22Rv1 (cell line): ENCODE measurements at regions not wholly inside any gene's neighbourhood (a gene's known extent, or its start where the extent isn't known, plus 50 kb on each side); places are given as distances from the start of the nearest gene placed in this dataset.

Source experiments
- H3K27ac ChIP-seq: fragments of 450-650 bp; 2 replicates; pipeline ENCODE4 v1.5.1; 2017
- ZFX ChIP-seq: fragments of 450-650 bp; IDR thresholded peaks from 2 replicates; pipeline ENCODE4 v1.6.1; 2017; ENCODE audit warnings: antibody characterized with exemption, borderline replicate concordance
- TF ChIP-seq, protein P1 (sequence below): fragments of 450-650 bp; IDR thresholded peaks from 2 replicates; pipeline ENCODE4 v1.5.1; 2017; ENCODE audit warnings: mild to moderate bottlenecking

DNA sequence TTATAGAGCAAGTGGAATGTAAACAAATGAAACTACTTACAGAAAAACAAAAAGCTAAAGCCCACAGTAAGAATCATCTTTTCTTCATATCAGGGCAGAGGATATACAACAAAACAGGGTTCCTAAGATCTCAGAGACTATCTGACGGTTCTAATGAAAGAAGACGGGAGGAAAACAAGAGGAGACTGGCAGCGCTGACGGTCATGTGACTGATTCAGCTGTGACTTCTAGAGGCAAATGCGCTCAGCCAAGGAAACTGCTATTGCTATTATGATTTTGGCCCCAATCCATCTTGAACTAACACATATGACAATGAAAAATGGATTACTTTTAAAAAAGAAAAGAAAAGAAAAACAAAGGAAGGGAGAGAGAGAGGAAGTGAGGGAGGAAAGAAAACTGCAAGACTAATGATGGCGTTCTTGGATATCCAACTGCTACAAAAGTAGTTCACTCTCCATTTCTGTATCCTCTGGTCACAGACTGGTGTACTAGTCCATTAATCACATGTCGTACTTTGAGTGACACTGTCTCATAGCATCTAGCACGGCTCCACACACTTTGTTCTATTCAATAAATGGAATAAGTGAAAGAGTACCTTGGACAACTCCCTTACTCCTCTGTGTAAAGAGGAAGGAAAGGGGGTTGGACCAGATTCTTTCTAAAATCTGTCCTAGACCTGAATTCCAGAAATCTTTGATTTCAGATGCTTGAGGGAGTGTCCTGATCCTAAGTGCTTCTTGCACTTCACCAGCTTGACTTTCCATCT, 119.3 kb downstream of the DAD1 start:
- H3K27ac ChIP-seq = no peak overlapping the region
- TF ChIP-seq ZFX = no peak
- TF ChIP-seq, protein P1, sequence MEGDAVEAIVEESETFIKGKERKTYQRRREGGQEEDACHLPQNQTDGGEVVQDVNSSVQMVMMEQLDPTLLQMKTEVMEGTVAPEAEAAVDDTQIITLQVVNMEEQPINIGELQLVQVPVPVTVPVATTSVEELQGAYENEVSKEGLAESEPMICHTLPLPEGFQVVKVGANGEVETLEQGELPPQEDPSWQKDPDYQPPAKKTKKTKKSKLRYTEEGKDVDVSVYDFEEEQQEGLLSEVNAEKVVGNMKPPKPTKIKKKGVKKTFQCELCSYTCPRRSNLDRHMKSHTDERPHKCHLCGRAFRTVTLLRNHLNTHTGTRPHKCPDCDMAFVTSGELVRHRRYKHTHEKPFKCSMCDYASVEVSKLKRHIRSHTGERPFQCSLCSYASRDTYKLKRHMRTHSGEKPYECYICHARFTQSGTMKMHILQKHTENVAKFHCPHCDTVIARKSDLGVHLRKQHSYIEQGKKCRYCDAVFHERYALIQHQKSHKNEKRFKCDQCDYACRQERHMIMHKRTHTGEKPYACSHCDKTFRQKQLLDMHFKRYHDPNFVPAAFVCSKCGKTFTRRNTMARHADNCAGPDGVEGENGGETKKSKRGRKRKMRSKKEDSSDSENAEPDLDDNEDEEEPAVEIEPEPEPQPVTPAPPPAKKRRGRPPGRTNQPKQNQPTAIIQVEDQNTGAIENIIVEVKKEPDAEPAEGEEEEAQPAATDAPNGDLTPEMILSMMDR = no peak

DNA sequence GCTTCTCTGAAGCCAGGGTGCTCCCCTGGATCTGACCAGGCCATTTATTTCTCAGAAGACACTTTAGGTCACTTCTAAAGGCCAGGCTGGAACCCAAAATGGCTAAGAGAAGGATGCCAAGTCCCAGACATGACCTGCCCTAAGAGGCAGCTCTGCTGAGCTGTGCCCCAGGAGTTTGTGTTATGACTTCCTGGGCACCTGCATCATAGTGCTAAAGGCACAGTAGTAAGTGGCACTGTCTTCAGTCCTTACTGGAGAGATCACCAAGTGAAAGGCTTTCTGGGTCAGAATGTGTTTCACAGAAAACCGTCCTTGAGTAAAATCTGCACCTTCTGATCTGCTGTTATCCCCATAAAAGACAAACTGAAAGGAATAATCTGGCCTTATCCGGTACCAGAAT, 120.2 kb downstream of the DAD1 start:
- TF ChIP-seq ZFX = no peak
- TF ChIP-seq, protein P1 = no peak
- H3K27ac ChIP-seq = no peak overlapping the region

DNA sequence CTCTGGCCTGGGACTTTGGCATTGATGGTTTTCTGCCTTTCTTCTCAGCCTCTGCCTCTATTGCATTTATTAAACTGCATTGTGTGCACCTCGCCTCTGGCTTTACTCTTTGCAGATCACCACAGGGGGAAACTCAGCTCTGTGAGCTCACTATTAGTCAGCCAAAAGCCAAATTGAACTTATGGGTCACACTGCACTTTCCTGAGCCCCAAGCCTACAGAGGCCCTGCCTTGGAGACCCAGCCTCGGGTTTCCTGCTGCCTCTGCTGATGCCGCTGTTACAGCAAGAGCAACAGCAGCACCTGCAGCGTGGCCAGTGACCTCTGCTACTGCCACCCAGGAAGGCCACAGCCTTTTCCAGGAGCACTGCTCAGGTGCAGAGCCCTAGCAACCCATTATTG, 122.5 kb downstream of the DAD1 start:
- H3K27ac ChIP-seq = no peak overlapping the region
- TF ChIP-seq ZFX = no peak
- TF ChIP-seq, protein P1 = no peak

DNA sequence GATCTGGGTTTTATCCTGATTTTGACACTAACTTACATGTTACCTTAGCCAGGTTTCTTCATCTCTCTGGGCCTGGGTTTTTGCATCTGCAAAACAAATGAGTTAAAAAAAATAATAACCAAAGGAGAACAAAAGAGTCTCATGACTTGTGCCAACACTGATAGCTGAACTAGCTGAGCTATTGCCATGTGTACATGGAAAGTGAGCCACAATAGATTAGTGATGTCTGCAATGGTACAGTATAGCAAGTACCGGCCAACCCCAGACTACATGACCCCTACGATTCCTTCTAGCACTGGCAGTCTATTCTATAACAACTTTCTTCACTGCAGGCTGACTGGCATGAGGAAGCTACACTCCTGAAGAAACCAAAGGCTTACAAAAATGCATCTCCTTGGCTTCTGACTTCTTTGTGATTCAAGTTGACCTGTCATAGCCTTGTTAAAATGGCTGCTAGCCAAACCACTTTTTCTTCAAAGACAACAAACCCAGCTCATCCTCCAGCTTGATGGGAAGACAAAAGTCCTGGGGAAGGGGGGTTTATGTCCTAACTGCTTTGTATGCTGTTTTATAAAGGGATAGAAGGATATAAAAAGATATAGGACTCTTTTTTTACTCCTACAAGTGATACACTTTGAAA, 123.7 kb downstream of the DAD1 start:
- TF ChIP-seq, protein P1 = no peak
- TF ChIP-seq ZFX = no peak
- H3K27ac ChIP-seq = no peak overlapping the region

DNA sequence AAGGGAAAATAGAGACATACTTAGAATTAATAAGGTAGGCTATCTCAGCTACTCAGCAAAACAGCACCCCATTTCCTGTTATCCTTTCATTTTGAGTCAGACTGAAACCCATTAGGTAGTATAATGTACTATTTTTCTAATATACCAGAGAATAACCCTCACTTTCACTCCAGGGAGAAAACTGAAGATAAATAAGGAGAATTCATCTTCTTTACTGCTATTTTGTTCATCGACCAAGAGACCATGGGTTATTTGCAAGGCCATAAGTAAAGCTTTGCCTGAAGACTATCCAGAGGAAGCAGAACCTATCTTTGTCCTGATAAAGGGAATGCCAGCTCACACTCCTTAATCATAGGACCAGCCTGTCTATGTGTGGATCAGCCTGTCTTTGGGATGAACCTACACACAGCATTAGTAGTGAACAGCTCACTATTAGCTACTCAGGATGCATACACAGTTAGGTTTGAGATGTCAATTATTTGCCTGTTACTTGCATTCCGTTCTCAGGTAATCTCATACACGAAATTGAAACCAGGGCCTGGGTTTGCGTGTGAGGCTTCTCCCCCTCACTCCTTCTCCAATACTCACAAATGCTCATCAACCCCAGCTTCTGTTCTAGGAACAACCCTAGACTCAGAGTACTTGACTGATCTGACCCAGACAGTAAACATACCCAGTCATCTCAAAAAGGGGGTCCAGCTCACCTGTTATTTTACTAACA, 124.4 kb downstream of the DAD1 start:
- no peak for TF ChIP-seq ZFX
- TF ChIP-seq, protein P1 = no peak
- no peak overlapping the region for H3K27ac ChIP-seq

DNA sequence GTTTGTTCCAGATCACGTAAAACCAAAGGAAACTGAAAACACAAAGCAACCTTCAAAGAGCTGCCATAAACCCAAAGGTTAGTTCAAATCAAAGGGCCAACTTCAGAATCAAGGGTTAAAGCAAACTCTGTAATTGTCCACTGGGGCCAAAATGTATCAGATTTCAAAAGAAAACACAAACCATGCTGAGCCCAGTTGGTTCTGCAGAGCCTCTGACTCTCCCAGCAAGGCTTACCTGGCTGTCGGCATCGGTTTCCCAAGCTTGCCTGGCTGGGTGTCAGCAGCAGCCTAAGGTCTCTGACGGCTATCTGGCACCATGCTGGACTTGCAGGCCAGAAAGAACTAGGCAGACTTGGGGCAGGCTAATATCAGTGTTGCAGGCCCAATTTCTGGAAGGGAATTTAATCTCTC, 125.3 kb downstream of the DAD1 start:
- no peak for TF ChIP-seq ZFX
- TF ChIP-seq, protein P1 = no peak

DNA sequence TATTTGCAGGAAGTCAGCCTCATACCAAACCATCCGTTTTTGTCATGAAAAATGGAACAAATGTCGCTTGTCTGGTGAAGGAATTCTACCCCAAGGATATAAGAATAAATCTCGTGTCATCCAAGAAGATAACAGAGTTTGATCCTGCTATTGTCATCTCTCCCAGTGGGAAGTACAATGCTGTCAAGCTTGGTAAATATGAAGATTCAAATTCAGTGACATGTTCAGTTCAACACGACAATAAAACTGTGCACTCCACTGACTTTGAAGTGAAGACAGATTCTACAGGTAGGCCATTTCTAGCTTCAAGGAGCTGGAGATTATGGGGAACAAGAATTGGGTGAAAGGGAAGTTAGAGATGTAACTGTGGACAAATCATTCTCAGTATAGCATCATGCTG, 126.1 kb downstream of the DAD1 start:
- TF ChIP-seq, protein P1 = no peak
- no peak for TF ChIP-seq ZFX
- H3K27ac ChIP-seq = no peak overlapping the region

More for the DNA sequence above, 125.3 kb downstream of the DAD1 start:
- H3K27ac ChIP-seq = no peak overlapping the region
